DOHH2 (cell line): ENCODE measurements at regions not wholly inside any gene's neighbourhood (a gene's known extent, or its start where the extent isn't known, plus 50 kb on each side); places are given as distances from the start of the nearest gene placed in this dataset.

Experiments used
- H3F3A ChIP-seq: fragments of 200-600 bp; sonication (generic), shearing (Covaris generic); 2 replicates; pipeline ENCODE4 v1.6.0; 2016; ENCODE audit warnings: antibody characterized with exemption, mild to moderate bottlenecking; ENCODE audit not compliant: control insufficient read depth, insufficient read depth
- H3K27ac ChIP-seq: fragments of 200-600 bp; sonication (generic); 2 replicates; pipeline ENCODE4 v1.5.1; 2014; ENCODE audit warnings: low read depth, mild to moderate bottlenecking, low read length, moderate library complexity
- H3K27me3 ChIP-seq: fragments of 200-600 bp; sonication (generic); 2 replicates; pipeline ENCODE4 v1.6.1; 2014; ENCODE audit warnings: mild to moderate bottlenecking, low read length, mixed read lengths; ENCODE audit not compliant: control insufficient read depth
- H3K36me3 ChIP-seq: fragments of 200-600 bp; sonication (generic); 2 replicates; pipeline ENCODE4 v1.6.1; 2014; ENCODE audit warnings: mild to moderate bottlenecking, low read length, moderate library complexity, mixed read lengths; ENCODE audit not compliant: control insufficient read depth
- H3K4me1 ChIP-seq: fragments of 200-600 bp; sonication (generic); 2 replicates; pipeline ENCODE4 v1.6.1; 2014; ENCODE audit warnings: mild to moderate bottlenecking, low read length, mixed read lengths; ENCODE audit not compliant: control insufficient read depth
- H3K4me2 ChIP-seq: fragments of 200-600 bp; sonication (generic); 2 replicates; pipeline ENCODE4 v1.6.0; 2014; ENCODE audit warnings: mild to moderate bottlenecking, low read length, moderate library complexity
- H3K4me3 ChIP-seq: fragments of 200-600 bp; sonication (generic); 2 replicates; pipeline ENCODE4 v1.5.1; 2014; ENCODE audit warnings: mild to moderate bottlenecking, low read length, mixed read lengths
- H3K79me2 ChIP-seq: fragments of 200-600 bp; sonication (generic); 2 replicates; pipeline ENCODE4 v1.6.1; 2014; ENCODE audit warnings: mild to moderate bottlenecking, low read length, mixed read lengths; ENCODE audit not compliant: control insufficient read depth
- H3K9me2 ChIP-seq: fragments of 200-600 bp; sonication (generic); replicated peaks from 2 replicates; pipeline ENCODE4 v1.6.1; 2014; ENCODE audit warnings: mild to moderate bottlenecking, low read length, mixed read lengths; ENCODE audit not compliant: control insufficient read depth
- H3K9me3 ChIP-seq: fragments of 200-600 bp; sonication (generic); 2 replicates; pipeline ENCODE4 v1.6.1; 2014; ENCODE audit warnings: antibody characterized with exemption, low read length, mixed read lengths; ENCODE audit not compliant: control insufficient read depth, insufficient read depth
- H4K20me1 ChIP-seq: fragments of 200-600 bp; sonication (generic); 2 replicates; pipeline ENCODE4 v1.6.0; 2014; ENCODE audit warnings: low read depth, mild to moderate bottlenecking, antibody characterized with exemption, low read length, moderate library complexity; ENCODE audit not compliant: control insufficient read depth, insufficient read depth
- CTCF ChIP-seq: fragments of 200-600 bp; sonication (generic); IDR thresholded peaks from one replicate; pipeline ENCODE4 v1.5.1; 2014; ENCODE audit warnings: antibody characterized with exemption, mild to moderate bottlenecking, low read depth, low read length; ENCODE audit not compliant: poor library complexity, severe bottlenecking
- EZH2phosphoT487 ChIP-seq: fragments of 200-600 bp; sonication (generic); IDR thresholded peaks from 2 replicates; pipeline ENCODE4 v1.6.1; 2017; ENCODE audit warnings: borderline replicate concordance, mild to moderate bottlenecking, antibody characterized with exemption, low read length, moderate library complexity, mixed read lengths

GRCh38 chr4:108428923-108429322 is 191.5 kb upstream of the RPL34 start:
- Histone ChIP-seq H3K9me2 (no peaks in the 10 kb centered on the region), H3K36me3 (no peaks in the 10 kb centered on the region), H3K4me3 (no peak overlapping the region), H3F3A (no peaks in the 10 kb centered on the region), H3K4me2 (no peak overlapping the region), H3K4me1 (no peaks in the 10 kb centered on the region), H3K9me3 (no peaks in the 10 kb centered on the region), H3K27me3 (no peaks in the 10 kb centered on the region), H4K20me1 (no peaks in the 10 kb centered on the region), H3K79me2 (no peaks in the 10 kb centered on the region), H3K27ac (no peak overlapping the region)
- TF ChIP-seq EZH2phosphoT487 (no peak), CTCF (no peak)

GRCh38 chr4:108427946-108428485 is 192.4 kb upstream of the RPL34 start:
- no peaks in the 10 kb centered on the region for H3K27me3 ChIP-seq
- no peaks in the 10 kb centered on the region for H3K9me2 ChIP-seq
- no peaks in the 10 kb centered on the region for H3K36me3 ChIP-seq
- H3K9me3 ChIP-seq, result no peaks in the 10 kb centered on the region
- no peaks in the 10 kb centered on the region for H3K4me1 ChIP-seq
- no peak overlapping the region for H3K27ac ChIP-seq
- H3K79me2 ChIP-seq, result no peaks in the 10 kb centered on the region
- H4K20me1 ChIP-seq, result no peaks in the 10 kb centered on the region
- no peak overlapping the region for H3K4me3 ChIP-seq
- no peaks in the 10 kb centered on the region for H3F3A ChIP-seq
- no peak for TF ChIP-seq CTCF
- no peak for TF ChIP-seq EZH2phosphoT487
- H3K4me2 ChIP-seq, result no peak overlapping the region

GRCh38 chr4:108426493-108426892 is 193.9 kb upstream of the RPL34 start:
- Histone ChIP-seq H3K79me2 (no peaks in the 10 kb centered on the region), H3K9me2 (no peaks in the 10 kb centered on the region), H4K20me1 (no peaks in the 10 kb centered on the region), H3K4me3 (no peak overlapping the region), H3F3A (no peaks in the 10 kb centered on the region), H3K27ac (no peak overlapping the region), H3K36me3 (no peaks in the 10 kb centered on the region), H3K9me3 (no peaks in the 10 kb centered on the region), H3K4me2 (no peak overlapping the region), H3K4me1 (no peaks in the 10 kb centered on the region), H3K27me3 (no peaks in the 10 kb centered on the region)
- TF ChIP-seq CTCF (no peak), EZH2phosphoT487 (no peak)
